Liver (tissue), 3 donors: ENCODE measurements at regions not wholly inside any gene's neighbourhood (a gene's known extent, or its start where the extent isn't known, plus 50 kb on each side); places are given as distances from the start of the nearest gene placed in this dataset.

Experiments used
- CTCF ChIP-seq: fragments of 150-350 bp; IDR thresholded peaks from 2 replicates; pipeline ENCODE4 v1.5.1; 2017; ENCODE audit warnings: improper control_type of control experiment, low read depth, low read length; ENCODE audit not compliant: missing input control
- EGR1 ChIP-seq, 2 donors: IDR thresholded peaks; 2 replicates each; pipeline ENCODE4 v1.6.1; 2016 to 2018; ENCODE audit warnings: antibody characterized with exemption in 2 of 2, low read depth in 2 of 2
- FOXA1 ChIP-seq: IDR thresholded peaks from 2 replicates; pipeline ENCODE4 v1.6.1; 2016; ENCODE audit warnings: antibody characterized with exemption
- JUND ChIP-seq, 2 donors: IDR thresholded peaks; 2 replicates each; pipeline ENCODE4 v1.6.1; 2016; ENCODE audit warnings: antibody characterized with exemption in 2 of 2
- MAX ChIP-seq: IDR thresholded peaks from 2 replicates; pipeline ENCODE4 v1.6.1; 2016; ENCODE audit warnings: antibody characterized with exemption
- RAD21 ChIP-seq, 2 donors: IDR thresholded peaks; 2 replicates each; pipeline ENCODE4 v1.6.1; 2016; ENCODE audit warnings: antibody characterized with exemption in 2 of 2, mild to moderate bottlenecking in 2 of 2
- REST ChIP-seq: IDR thresholded peaks from 2 replicates; pipeline ENCODE4 v1.6.1; 2016; ENCODE audit warnings: antibody characterized with exemption, mild to moderate bottlenecking
- SP1 ChIP-seq: IDR thresholded peaks from 2 replicates; pipeline ENCODE4 v1.6.1; 2018; ENCODE audit warnings: antibody characterized with exemption, mild to moderate bottlenecking
- YY1 ChIP-seq: IDR thresholded peaks from 2 replicates; pipeline ENCODE4 v1.6.1; 2016; ENCODE audit warnings: antibody characterized with exemption, mild to moderate bottlenecking
- donor health status: healthy.
- donor health status: healthy.

GRCh38 chr1:198939956-198940355, 301.1 kb downstream of the PTPRC start:
- TF ChIP-seq REST (no peak), SP1 (no peak), YY1 (no peak), RAD21 (IDR thresholded peaks at IDR 0.05) (no peak), CTCF (no peak), MAX (no peak), EGR1 (IDR thresholded peaks at IDR 0.05; ENCODE audit: low read depth in 2 of 2) (no peak), FOXA1 (no peak), JUND (IDR thresholded peaks at IDR 0.05) (no peak)
